ENCODE measurements at regions not wholly inside any gene's neighbourhood (a gene's known extent, or its start where the extent isn't known, plus 50 kb on each side); places are given as distances from the start of the nearest gene placed in this dataset.
A peak's percentile ranks its signal among the peaks of the same experiment; 100 is the strongest.

- no peak overlapping the region for H3K4me3 ChIP-seq (ENCODE audit: low read length)
- no peak for DNase-seq (ENCODE audit: low read depth)
- TF ChIP-seq CTCF (conservative IDR thresholded peaks at IDR 0.05; ENCODE audit: low read length), result no peak
Observed at GRCh38 chr3:104901396-104901795, 465.3 kb upstream of the ALCAM start.

GRCh38 chr3:104903064-104903463 is 463.6 kb upstream of the ALCAM start:
- no peak for DNase-seq (ENCODE audit: low read depth)
- H3K4me3 ChIP-seq (ENCODE audit: low read length), result no peak overlapping the region
- TF ChIP-seq CTCF (conservative IDR thresholded peaks at IDR 0.05; ENCODE audit: low read length), result no peak

- DNase-seq (ENCODE audit: low read depth), result no peak
- no peak for TF ChIP-seq CTCF (conservative IDR thresholded peaks at IDR 0.05; ENCODE audit: low read length)
- no peak overlapping the region for H3K4me3 ChIP-seq (ENCODE audit: low read length)
Observed at GRCh38 chr3:104906001-104906639, 460.6 kb upstream of the ALCAM start.

GRCh38 chr3:104907507-104907906 is 459.2 kb upstream of the ALCAM start:
- peak; percentile 81 for DNase-seq (ENCODE audit: low read depth)
- no peak for TF ChIP-seq CTCF (conservative IDR thresholded peaks at IDR 0.05; ENCODE audit: low read length)
- no peak overlapping the region for H3K4me3 ChIP-seq (ENCODE audit: low read length)

GRCh38 chr3:104908761-104909160 is 457.9 kb upstream of the ALCAM start:
- peak; percentile 3 for DNase-seq (ENCODE audit: low read depth)
- H3K4me3 ChIP-seq (ENCODE audit: low read length), result no peak overlapping the region
- no peak for TF ChIP-seq CTCF (conservative IDR thresholded peaks at IDR 0.05; ENCODE audit: low read length)

- no peak for TF ChIP-seq CTCF (conservative IDR thresholded peaks at IDR 0.05; ENCODE audit: low read length)
- H3K4me3 ChIP-seq (ENCODE audit: low read length), result no peak overlapping the region
- DNase-seq (ENCODE audit: low read depth), result peak; percentile 71
Observed at GRCh38 chr3:104909198-104909597, 457.5 kb upstream of the ALCAM start.

- H3K4me3 ChIP-seq (ENCODE audit: low read length), result no peak overlapping the region
- peak; percentile 30 for DNase-seq (ENCODE audit: low read depth)
- TF ChIP-seq CTCF (conservative IDR thresholded peaks at IDR 0.05; ENCODE audit: low read length), result no peak
Observed at GRCh38 chr3:104909721-104910120, 457.0 kb upstream of the ALCAM start.
